NT2/D1 (cell line): ENCODE measurements at regions not wholly inside any gene's neighbourhood (a gene's known extent, or its start where the extent isn't known, plus 50 kb on each side); places are given as distances from the start of the nearest gene placed in this dataset.

Source experiments
- SUZ12 ChIP-seq: IDR thresholded peaks from 2 replicates; pipeline ENCODE4 v1.6.1; 2011; ENCODE audit not compliant: insufficient read length, insufficient read depth; ENCODE audit errors: extremely low read depth
- YY1 ChIP-seq: IDR thresholded peaks from 2 replicates; pipeline ENCODE4 v1.6.1; 2011; ENCODE audit not compliant: insufficient read length, insufficient read depth
- ZNF274 ChIP-seq: IDR thresholded peaks from 2 replicates; pipeline ENCODE4 v1.6.1; 2011; ENCODE audit warnings: mild to moderate bottlenecking, low read depth, low read length

GRCh38 chr13:22000191-22000590 lies 329.3 kb downstream of the FGF9 start:
- no peak for TF ChIP-seq ZNF274
- TF ChIP-seq YY1, result no peak
- TF ChIP-seq SUZ12, result no peak
